ENCODE measurements at regions not wholly inside any gene's neighbourhood (a gene's known extent, or its start where the extent isn't known, plus 50 kb on each side); places are given as distances from the start of the nearest gene placed in this dataset.

GRCh38 chr16:17802571-17802970 is 331.8 kb upstream of the XYLT1 start:
- 76 to 92% (median 90%) methylated on average over 1 of the region's 1 CpG for WGBS, 5 donors
- intact Hi-C loops (cut with DNase I; ENCODE audit: low total_unique reads), result no loop called here
- DNase-seq, result no peak
- Histone ChIP-seq H3K27ac (no peak overlapping the region), H3K36me3 (no peaks in the 10 kb centered on the region), H3K4me3 (no peak overlapping the region), H3K4me1 (no peaks in the 10 kb centered on the region), H3K27me3 (replicated peaks in 1 of 7) (peaks cover 0 to 24% (median 0%) of the 10 kb centered on the region in 7 donors), H3K9me3 (no peaks in the 10 kb centered on the region)
- TF ChIP-seq, protein P1, sequence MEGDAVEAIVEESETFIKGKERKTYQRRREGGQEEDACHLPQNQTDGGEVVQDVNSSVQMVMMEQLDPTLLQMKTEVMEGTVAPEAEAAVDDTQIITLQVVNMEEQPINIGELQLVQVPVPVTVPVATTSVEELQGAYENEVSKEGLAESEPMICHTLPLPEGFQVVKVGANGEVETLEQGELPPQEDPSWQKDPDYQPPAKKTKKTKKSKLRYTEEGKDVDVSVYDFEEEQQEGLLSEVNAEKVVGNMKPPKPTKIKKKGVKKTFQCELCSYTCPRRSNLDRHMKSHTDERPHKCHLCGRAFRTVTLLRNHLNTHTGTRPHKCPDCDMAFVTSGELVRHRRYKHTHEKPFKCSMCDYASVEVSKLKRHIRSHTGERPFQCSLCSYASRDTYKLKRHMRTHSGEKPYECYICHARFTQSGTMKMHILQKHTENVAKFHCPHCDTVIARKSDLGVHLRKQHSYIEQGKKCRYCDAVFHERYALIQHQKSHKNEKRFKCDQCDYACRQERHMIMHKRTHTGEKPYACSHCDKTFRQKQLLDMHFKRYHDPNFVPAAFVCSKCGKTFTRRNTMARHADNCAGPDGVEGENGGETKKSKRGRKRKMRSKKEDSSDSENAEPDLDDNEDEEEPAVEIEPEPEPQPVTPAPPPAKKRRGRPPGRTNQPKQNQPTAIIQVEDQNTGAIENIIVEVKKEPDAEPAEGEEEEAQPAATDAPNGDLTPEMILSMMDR (IDR thresholded peaks at IDR 0.05 in 8 of 11, conservative IDR thresholded peaks at IDR 0.05 in 3 of 11), result no peak
- TF ChIP-seq POLR2AphosphoS5 (IDR thresholded peaks at IDR 0.05) (no peak), POLR2A (IDR thresholded peaks at IDR 0.05) (no peak)

DNA sequence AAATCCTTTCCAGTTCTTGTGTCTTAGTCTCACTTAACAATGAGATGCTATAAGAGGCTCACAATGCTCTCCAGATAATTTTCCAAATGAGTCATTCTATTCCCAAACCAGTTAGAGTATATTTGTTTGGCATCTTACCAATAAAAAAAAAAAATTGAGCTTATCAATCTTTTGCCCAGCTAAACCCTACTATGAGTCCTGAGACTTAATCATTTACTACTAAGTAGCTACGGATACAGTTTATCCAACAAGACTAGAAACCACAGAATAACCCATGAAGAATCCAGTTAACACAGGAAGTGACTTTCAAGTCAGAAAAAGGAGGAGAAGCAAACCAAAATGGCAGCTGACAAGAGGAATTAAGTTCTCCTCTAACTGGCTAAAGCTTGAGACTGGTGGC is 330.3 kb upstream of the XYLT1 start:
- WGBS, 5 donors, result 65 to 86% (median 67%) methylated on average over 1 of the region's 1 CpG
- H3K36me3 ChIP-seq, result no peaks in the 10 kb centered on the region
- H3K4me3 ChIP-seq, result no peak overlapping the region
- H3K27me3 ChIP-seq (replicated peaks in 1 of 7), result peaks cover 0 to 18% (median 0%) of the 10 kb centered on the region in 7 donors
- intact Hi-C loops (cut with DNase I; ENCODE audit: low total_unique reads), result no loop called here
- DNase-seq, result no peak
- TF ChIP-seq POLR2A (IDR thresholded peaks at IDR 0.05) (no peak), POLR2AphosphoS5 (IDR thresholded peaks at IDR 0.05) (no peak)
- TF ChIP-seq, protein P1 (IDR thresholded peaks at IDR 0.05 in 8 of 11, conservative IDR thresholded peaks at IDR 0.05 in 3 of 11), result no peak
- H3K27ac ChIP-seq, result no peak overlapping the region
- no peaks in the 10 kb centered on the region for H3K9me3 ChIP-seq
- no peaks in the 10 kb centered on the region for H3K4me1 ChIP-seq

DNA sequence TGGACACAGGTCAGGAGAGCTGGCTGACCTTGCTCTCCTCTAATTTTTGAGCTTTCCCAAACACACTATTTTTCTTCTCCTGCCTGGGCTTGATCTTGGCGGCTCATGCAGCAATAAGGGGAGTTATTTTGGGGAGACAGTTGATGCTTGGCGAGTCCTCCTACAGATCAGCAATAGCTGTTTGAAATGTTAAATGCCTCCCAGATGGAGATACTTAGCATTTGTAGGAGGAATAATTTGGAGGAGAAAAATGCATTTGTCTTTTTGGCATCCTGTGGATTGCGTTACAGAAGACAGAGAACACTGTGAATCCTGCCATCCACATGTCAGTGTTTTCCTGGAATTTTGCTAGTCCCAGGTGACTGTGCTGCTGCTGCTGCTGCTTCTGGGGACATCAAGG is 328.0 kb upstream of the XYLT1 start:
- intact Hi-C loops (cut with DNase I; ENCODE audit: low total_unique reads), result no loop called here
- Histone ChIP-seq H3K27ac (no peak overlapping the region), H3K9me3 (no peaks in the 10 kb centered on the region), H3K4me3 (no peak overlapping the region), H3K4me1 (no peaks in the 10 kb centered on the region), H3K36me3 (no peaks in the 10 kb centered on the region), H3K27me3 (replicated peaks in 1 of 7) (peaks cover 0 to 8% (median 0%) of the 10 kb centered on the region in 7 donors)
- DNase-seq, result no peak
- 69 to 76% (median 72%) methylated on average over 3 of the region's 3 CpGs for WGBS, 5 donors
- TF ChIP-seq, protein P1 (IDR thresholded peaks at IDR 0.05 in 8 of 11, conservative IDR thresholded peaks at IDR 0.05 in 3 of 11), result no peak
- no peak for TF ChIP-seq POLR2A (IDR thresholded peaks at IDR 0.05)
- no peak for TF ChIP-seq POLR2AphosphoS5 (IDR thresholded peaks at IDR 0.05)

DNA sequence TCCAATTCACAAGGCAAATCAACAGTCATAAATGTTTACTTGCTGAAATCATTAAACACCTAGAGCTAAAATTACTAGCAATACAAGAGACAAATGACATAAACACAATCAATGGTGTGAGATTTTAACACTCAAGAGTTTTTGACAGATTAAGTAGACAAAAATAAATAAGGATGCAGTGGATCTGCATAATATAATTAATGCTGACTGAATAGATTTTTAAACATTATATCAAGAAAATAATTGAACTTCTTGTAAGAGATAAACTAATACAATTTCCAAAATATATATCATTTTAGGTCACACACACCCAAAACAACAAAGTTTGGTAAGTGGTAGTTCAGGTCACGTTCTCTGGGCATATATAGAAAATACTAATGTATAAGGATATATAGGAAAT is 322.6 kb upstream of the XYLT1 start:
- 68 to 79% (median 69%) methylated on average over 1 of the region's 1 CpG for whole genome bisulfite sequencing, 5 donors
- intact Hi-C loops (cut with DNase I; ENCODE audit: low total_unique reads), result no loop called here

More for the DNA sequence above, 322.6 kb upstream of the XYLT1 start:
- Histone ChIP-seq H3K27ac (no peak overlapping the region), H3K9me3 (peaks cover 0 to 7% (median 0%) of the 10 kb centered on the region in 8 donors), H3K4me3 (no peak overlapping the region), H3K4me1 (no peaks in the 10 kb centered on the region), H3K36me3 (no peaks in the 10 kb centered on the region), H3K27me3 (replicated peaks in 1 of 7) (peaks cover 0 to 13% (median 0%) of the 10 kb centered on the region in 7 donors)
- TF ChIP-seq, protein P1 (IDR thresholded peaks at IDR 0.05 in 8 of 11, conservative IDR thresholded peaks at IDR 0.05 in 3 of 11), result no peak
- no peak for TF ChIP-seq POLR2AphosphoS5 (IDR thresholded peaks at IDR 0.05)
- no peak for TF ChIP-seq POLR2A (IDR thresholded peaks at IDR 0.05)
- DNase-seq, result no peak
